ENCODE measurements at regions not wholly inside any gene's neighbourhood (a gene's known extent, or its start where the extent isn't known, plus 50 kb on each side); places are given as distances from the start of the nearest gene placed in this dataset.

DNA sequence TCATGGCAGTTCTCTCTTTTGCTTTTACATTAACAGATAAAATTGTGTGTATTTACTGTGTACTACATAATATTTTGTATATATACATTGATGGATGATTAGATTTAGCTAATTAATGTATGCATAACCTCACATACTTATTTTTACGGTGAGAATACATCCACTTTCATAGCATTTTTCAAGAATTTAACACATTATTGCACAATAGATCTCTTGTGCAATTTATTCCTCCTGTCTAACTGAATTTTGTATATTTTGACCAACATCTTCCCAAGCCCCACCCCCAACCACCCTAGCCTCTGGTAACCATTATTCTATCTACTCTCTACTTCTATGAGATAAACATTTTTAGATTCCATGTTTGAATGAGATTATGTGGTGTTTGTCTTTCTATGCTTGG, 194.7 kb downstream of the RBM26 start:
- H3K4me3 Mint-ChIP-seq = no peak overlapping the region
- ATAC-seq (ENCODE audit: low read depth in 2 of 2) = no peak
- H3K36me3 Mint-ChIP-seq = no peaks in the 10 kb centered on the region

DNA sequence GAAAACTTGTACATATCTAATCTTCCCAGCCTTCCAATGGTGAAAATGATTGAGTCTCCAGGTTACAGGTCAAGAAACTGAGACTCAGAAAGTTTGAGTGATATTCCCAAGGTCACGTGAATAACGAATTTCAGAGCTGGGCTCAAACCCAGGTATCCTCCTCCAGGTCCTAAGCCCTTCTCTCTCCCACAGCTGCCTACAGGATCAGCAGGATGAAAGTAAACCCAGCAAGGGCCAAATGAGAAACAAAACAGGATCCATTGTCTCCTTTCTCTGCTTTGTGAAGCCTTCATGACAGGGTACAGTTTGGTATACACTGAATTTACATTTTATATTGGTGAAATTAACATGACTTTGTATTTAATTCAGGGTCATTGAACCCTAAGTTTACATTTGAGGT, 208.1 kb downstream of the RBM26 start:
- Histone ChIP-seq H3K9me3 (ENCODE audit: control insufficient read depth in 2 of 2, low read length in 2 of 2) (no peaks in the 10 kb centered on the region), H3K36me3 (ENCODE audit: control insufficient read depth, insufficient read depth, low read length) (no peaks in the 10 kb centered on the region), H3K4me1 (ENCODE audit: control insufficient read depth, insufficient read depth, low read length, poor library complexity, severe bottlenecking) (peaks cover 7% of the 10 kb centered on the region), H3K4me3 (ENCODE audit: low read depth, low read length) (no peak overlapping the region), H3K27ac (ENCODE audit: insufficient read depth, low read length, poor library complexity, severe bottlenecking) (no peak overlapping the region), H3K27me3 (ENCODE audit: control insufficient read depth, insufficient read depth, low read length) (no peaks in the 10 kb centered on the region)
- no peak overlapping the region for H3K4me3 Mint-ChIP-seq
- H3K4me1 Mint-ChIP-seq = peaks cover 12 to 31% (median 19%) of the 10 kb centered on the region in 4 donors
- DNase-seq = no peak
- H3K9me3 Mint-ChIP-seq = no peaks in the 10 kb centered on the region
- no peaks in the 10 kb centered on the region for H3K36me3 Mint-ChIP-seq
- H3K27ac Mint-ChIP-seq = no peak overlapping the region
- peaks cover 5% of the 10 kb centered on the region for H3K27me3 Mint-ChIP-seq
- ATAC-seq (ENCODE audit: low read depth in 2 of 2) = no peak

More for the DNA sequence above, 194.7 kb downstream of the RBM26 start:
- Histone ChIP-seq H3K27me3 (ENCODE audit: control insufficient read depth, insufficient read depth, low read length) (peaks cover 4% of the 10 kb centered on the region), H3K36me3 (ENCODE audit: control insufficient read depth, insufficient read depth, low read length) (no peaks in the 10 kb centered on the region), H3K27ac (ENCODE audit: insufficient read depth, low read length, poor library complexity, severe bottlenecking) (no peak overlapping the region), H3K9me3 (ENCODE audit: control insufficient read depth in 2 of 2, low read length in 2 of 2) (no peaks in the 10 kb centered on the region), H3K4me1 (ENCODE audit: control insufficient read depth, insufficient read depth, low read length, poor library complexity, severe bottlenecking) (no peaks in the 10 kb centered on the region), H3K4me3 (ENCODE audit: low read depth, low read length) (no peak overlapping the region)
- H3K9me3 Mint-ChIP-seq = peaks cover 0 to 4% (median 0%) of the 10 kb centered on the region in 7 donors
- H3K4me1 Mint-ChIP-seq = no peaks in the 10 kb centered on the region
- DNase-seq = no peak
- H3K27me3 Mint-ChIP-seq = peaks cover 28% of the 10 kb centered on the region
- H3K27ac Mint-ChIP-seq = no peak overlapping the region

DNA sequence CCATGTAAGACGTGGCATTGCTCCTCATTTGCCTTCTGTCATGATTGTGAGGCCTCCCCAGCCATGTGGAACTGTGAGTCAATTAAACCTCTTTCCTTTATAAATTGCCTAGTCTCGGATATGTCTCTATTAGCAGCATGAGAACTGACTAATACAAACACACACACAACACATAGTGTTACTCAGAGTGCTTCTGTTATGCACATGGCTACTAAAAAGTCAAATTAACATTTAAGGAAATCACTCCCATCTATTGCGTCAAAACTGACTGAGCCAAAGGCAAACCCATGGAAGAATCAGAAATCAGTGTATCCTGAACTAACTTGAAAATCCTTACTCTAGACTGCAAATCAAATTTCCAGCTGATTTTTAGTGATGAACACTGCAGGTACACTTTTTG, 209.2 kb downstream of the RBM26 start:
- H3K4me3 ChIP-seq (ENCODE audit: low read depth, low read length) = no peak overlapping the region
- Mint-ChIP-seq H3K27ac (no peak overlapping the region), H3K4me3 (no peak overlapping the region), H3K4me1 (peaks cover 12 to 31% (median 23%) of the 10 kb centered on the region in 4 donors), H3K27me3 (peaks cover 10% of the 10 kb centered on the region), H3K9me3 (no peaks in the 10 kb centered on the region), H3K36me3 (no peaks in the 10 kb centered on the region)
- ATAC-seq (ENCODE audit: low read depth in 2 of 2) = no peak
- DNase-seq = no peak
- H3K27ac ChIP-seq (ENCODE audit: insufficient read depth, low read length, poor library complexity, severe bottlenecking) = no peak overlapping the region
- H3K36me3 ChIP-seq (ENCODE audit: control insufficient read depth, insufficient read depth, low read length) = no peaks in the 10 kb centered on the region
- H3K4me1 ChIP-seq (ENCODE audit: control insufficient read depth, insufficient read depth, low read length, poor library complexity, severe bottlenecking) = peaks cover 7% of the 10 kb centered on the region
- H3K9me3 ChIP-seq (ENCODE audit: control insufficient read depth in 2 of 2, low read length in 2 of 2) = no peaks in the 10 kb centered on the region
- H3K27me3 ChIP-seq (ENCODE audit: control insufficient read depth, insufficient read depth, low read length) = no peaks in the 10 kb centered on the region

DNA sequence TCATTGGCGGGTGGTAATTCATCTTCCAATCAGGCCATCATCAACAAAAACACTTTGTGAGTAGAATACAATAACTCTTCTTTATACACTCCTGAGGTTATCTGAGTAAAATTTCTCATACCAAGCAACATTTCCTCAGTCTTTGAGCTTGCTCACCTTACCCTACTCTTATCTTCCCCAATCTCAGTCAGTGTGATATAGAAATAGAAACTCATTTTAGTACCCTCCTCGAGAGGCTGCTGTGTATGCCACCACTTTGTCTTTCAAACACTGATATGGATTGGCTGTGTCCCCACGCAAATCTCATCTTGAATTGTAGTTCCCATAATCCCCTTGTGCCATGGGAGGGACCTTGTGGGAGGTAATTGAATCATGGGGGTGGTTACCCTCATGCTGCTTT, 209.7 kb downstream of the RBM26 start:
- DNase-seq = no peak

DNA sequence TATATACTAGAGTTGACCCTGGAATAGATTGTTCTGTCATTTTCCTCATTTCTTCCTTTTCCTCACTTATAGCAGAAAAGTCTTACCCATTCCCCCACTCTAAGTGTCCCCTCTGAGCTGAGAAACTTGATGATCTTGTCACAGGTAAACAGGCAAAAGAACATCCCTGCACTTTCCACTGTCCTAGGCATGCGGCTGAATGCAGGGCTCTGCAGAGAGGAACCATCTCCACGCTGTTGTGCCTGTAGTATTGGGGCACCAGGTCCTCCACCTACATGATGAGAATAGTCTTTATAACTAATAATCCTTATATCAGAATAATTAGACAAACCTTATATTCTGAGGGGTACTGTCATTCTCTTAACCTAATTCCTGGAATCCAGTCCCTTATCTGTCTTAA, 211.3 kb downstream of the RBM26 start:
- Mint-ChIP-seq H3K4me3 (peak overlapping the region in 1 of 4 donors; percentile 10), H3K9me3 (no peaks in the 10 kb centered on the region), H3K27ac (no peak overlapping the region), H3K36me3 (no peaks in the 10 kb centered on the region), H3K27me3 (peaks cover 6% of the 10 kb centered on the region), H3K4me1 (peaks cover 12 to 31% (median 23%) of the 10 kb centered on the region in 4 donors)
- no peaks in the 10 kb centered on the region for H3K36me3 ChIP-seq (ENCODE audit: control insufficient read depth, insufficient read depth, low read length)
- no peak overlapping the region for H3K27ac ChIP-seq (ENCODE audit: insufficient read depth, low read length, poor library complexity, severe bottlenecking)
- H3K4me1 ChIP-seq (ENCODE audit: control insufficient read depth, insufficient read depth, low read length, poor library complexity, severe bottlenecking) = peaks cover 7% of the 10 kb centered on the region
- no peak for ATAC-seq (ENCODE audit: low read depth in 2 of 2)
- H3K4me3 ChIP-seq (ENCODE audit: low read depth, low read length) = peak overlapping the region; percentile 27
- no peak for DNase-seq
- no peaks in the 10 kb centered on the region for H3K9me3 ChIP-seq (ENCODE audit: control insufficient read depth in 2 of 2, low read length in 2 of 2)
- H3K27me3 ChIP-seq (ENCODE audit: control insufficient read depth, insufficient read depth, low read length) = no peaks in the 10 kb centered on the region

More for the DNA sequence above, 209.7 kb downstream of the RBM26 start:
- H3K9me3 ChIP-seq (ENCODE audit: control insufficient read depth in 2 of 2, low read length in 2 of 2) = no peaks in the 10 kb centered on the region
- H3K4me3 ChIP-seq (ENCODE audit: low read depth, low read length) = no peak overlapping the region
- Mint-ChIP-seq H3K9me3 (no peaks in the 10 kb centered on the region), H3K4me1 (peaks cover 12 to 31% (median 23%) of the 10 kb centered on the region in 4 donors), H3K27me3 (peaks cover 10% of the 10 kb centered on the region), H3K36me3 (no peaks in the 10 kb centered on the region), H3K27ac (no peak overlapping the region), H3K4me3 (no peak overlapping the region)
- H3K27ac ChIP-seq (ENCODE audit: insufficient read depth, low read length, poor library complexity, severe bottlenecking) = no peak overlapping the region
- H3K27me3 ChIP-seq (ENCODE audit: control insufficient read depth, insufficient read depth, low read length) = no peaks in the 10 kb centered on the region
- H3K36me3 ChIP-seq (ENCODE audit: control insufficient read depth, insufficient read depth, low read length) = no peaks in the 10 kb centered on the region
- no peak for ATAC-seq (ENCODE audit: low read depth in 2 of 2)
- peaks cover 7% of the 10 kb centered on the region for H3K4me1 ChIP-seq (ENCODE audit: control insufficient read depth, insufficient read depth, low read length, poor library complexity, severe bottlenecking)

DNA sequence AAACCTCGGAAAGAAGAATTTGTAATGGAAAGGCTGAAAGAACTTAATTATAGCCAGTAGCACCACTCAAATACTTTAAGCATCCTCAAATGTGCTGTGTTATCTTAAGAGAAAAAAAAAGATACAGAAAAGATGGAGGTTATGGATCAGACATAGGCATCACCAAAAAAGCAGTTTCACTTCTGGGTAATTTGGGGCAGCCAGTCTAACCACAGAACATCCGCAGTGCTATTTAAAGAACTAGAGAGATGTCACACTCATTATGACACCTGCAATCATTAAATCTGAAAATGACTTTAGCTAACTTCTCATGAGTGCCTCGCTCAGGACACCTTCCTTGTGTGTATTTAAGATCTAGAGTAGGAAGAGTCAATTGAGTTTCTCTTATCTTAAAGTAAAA, 211.8 kb downstream of the RBM26 start:
- no peaks in the 10 kb centered on the region for H3K27me3 ChIP-seq (ENCODE audit: control insufficient read depth, insufficient read depth, low read length)
- Mint-ChIP-seq H3K27me3 (peaks cover 6% of the 10 kb centered on the region), H3K27ac (no peak overlapping the region), H3K36me3 (no peaks in the 10 kb centered on the region), H3K4me1 (peaks cover 12 to 31% (median 23%) of the 10 kb centered on the region in 4 donors), H3K4me3 (peak overlapping the region in 1 of 4 donors; percentile 25), H3K9me3 (no peaks in the 10 kb centered on the region)
- H3K9me3 ChIP-seq (ENCODE audit: control insufficient read depth in 2 of 2, low read length in 2 of 2) = no peaks in the 10 kb centered on the region
- peak in 2 of 3 donors; percentile 58 to 86 for DNase-seq
- no peaks in the 10 kb centered on the region for H3K36me3 ChIP-seq (ENCODE audit: control insufficient read depth, insufficient read depth, low read length)
- H3K27ac ChIP-seq (ENCODE audit: insufficient read depth, low read length, poor library complexity, severe bottlenecking) = no peak overlapping the region
- ATAC-seq (ENCODE audit: low read depth in 2 of 2) = peak; percentile 89 to 94
- peak overlapping the region; percentile 27 for H3K4me3 ChIP-seq (ENCODE audit: low read depth, low read length)
- H3K4me1 ChIP-seq (ENCODE audit: control insufficient read depth, insufficient read depth, low read length, poor library complexity, severe bottlenecking) = peaks cover 7% of the 10 kb centered on the region

DNA sequence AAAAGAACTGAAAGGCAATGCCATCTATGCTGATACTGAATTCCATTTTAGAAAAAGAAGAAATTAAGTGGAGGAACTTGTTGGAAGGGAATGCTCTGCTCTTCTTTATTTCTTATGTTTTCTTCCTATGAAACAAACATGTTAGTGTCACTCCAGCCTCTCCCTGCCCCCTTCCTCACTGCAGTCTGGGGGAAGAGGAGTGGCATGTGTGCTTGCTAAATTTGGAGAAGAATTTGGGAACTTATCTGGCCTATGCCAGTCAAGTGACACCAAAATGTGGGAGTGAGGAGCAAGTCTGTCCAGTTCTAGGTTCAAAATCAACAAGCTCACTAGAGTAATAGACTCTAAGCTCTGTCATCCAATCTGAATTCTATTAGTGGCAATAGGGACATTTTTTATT, 214.6 kb downstream of the RBM26 start:
- Histone ChIP-seq H3K36me3 (ENCODE audit: control insufficient read depth, insufficient read depth, low read length) (no peaks in the 10 kb centered on the region), H3K27me3 (ENCODE audit: control insufficient read depth, insufficient read depth, low read length) (no peaks in the 10 kb centered on the region), H3K4me1 (ENCODE audit: control insufficient read depth, insufficient read depth, low read length, poor library complexity, severe bottlenecking) (peaks cover 7% of the 10 kb centered on the region), H3K27ac (ENCODE audit: insufficient read depth, low read length, poor library complexity, severe bottlenecking) (no peak overlapping the region), H3K4me3 (ENCODE audit: low read depth, low read length) (no peak overlapping the region), H3K9me3 (ENCODE audit: control insufficient read depth in 2 of 2, low read length in 2 of 2) (no peaks in the 10 kb centered on the region)
- Mint-ChIP-seq H3K9me3 (no peaks in the 10 kb centered on the region), H3K27ac (no peak overlapping the region), H3K4me3 (no peak overlapping the region), H3K27me3 (peaks cover 13% of the 10 kb centered on the region), H3K4me1 (peaks cover 12 to 26% (median 24%) of the 10 kb centered on the region in 4 donors), H3K36me3 (no peaks in the 10 kb centered on the region)
- DNase-seq (no peak), ATAC-seq (ENCODE audit: low read depth in 2 of 2) (no peak)

DNA sequence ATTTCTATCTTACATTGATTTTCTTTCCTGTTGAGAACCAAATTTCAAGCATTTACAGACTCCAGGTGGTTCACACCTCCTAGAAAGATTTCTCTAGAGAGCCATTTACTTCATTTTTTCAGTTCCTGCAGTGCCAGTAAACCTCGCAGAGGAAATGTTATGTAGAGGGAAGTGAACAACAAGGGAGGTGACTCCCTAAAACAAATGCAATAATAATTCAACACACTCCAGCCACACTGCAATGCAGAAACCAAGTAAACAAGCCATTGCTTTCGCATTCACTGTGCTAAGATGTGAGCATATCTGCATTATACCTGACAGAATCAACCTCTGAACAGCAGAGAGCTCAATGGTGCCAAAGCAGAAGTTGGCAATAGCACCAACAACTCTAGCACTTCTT, 215.1 kb downstream of the RBM26 start:
- no peak for ATAC-seq (ENCODE audit: low read depth in 2 of 2)
- H3K9me3 ChIP-seq (ENCODE audit: control insufficient read depth in 2 of 2, low read length in 2 of 2) = no peaks in the 10 kb centered on the region
- Mint-ChIP-seq H3K4me3 (no peak overlapping the region), H3K9me3 (no peaks in the 10 kb centered on the region), H3K36me3 (no peaks in the 10 kb centered on the region), H3K4me1 (peaks cover 8 to 24% (median 22%) of the 10 kb centered on the region in 4 donors), H3K27me3 (peaks cover 14% of the 10 kb centered on the region), H3K27ac (no peak overlapping the region)
- H3K4me3 ChIP-seq (ENCODE audit: low read depth, low read length) = no peak overlapping the region
- H3K4me1 ChIP-seq (ENCODE audit: control insufficient read depth, insufficient read depth, low read length, poor library complexity, severe bottlenecking) = peaks cover 7% of the 10 kb centered on the region
- no peak for DNase-seq
- no peaks in the 10 kb centered on the region for H3K36me3 ChIP-seq (ENCODE audit: control insufficient read depth, insufficient read depth, low read length)
- peaks cover 1% of the 10 kb centered on the region for H3K27me3 ChIP-seq (ENCODE audit: control insufficient read depth, insufficient read depth, low read length)
- H3K27ac ChIP-seq (ENCODE audit: insufficient read depth, low read length, poor library complexity, severe bottlenecking) = no peak overlapping the region

Measured in CD4-positive, CD25-positive, alpha-beta regulatory T cell (primary cell).